SH-SY5Y (cell line): ENCODE measurements at regions not wholly inside any gene's neighbourhood (a gene's known extent, or its start where the extent isn't known, plus 50 kb on each side); places are given as distances from the start of the nearest gene placed in this dataset.

Source experiments
- GATA2 ChIP-seq: IDR thresholded peaks from 2 replicates; pipeline ENCODE4 v1.6.1; 2011; ENCODE audit warnings: mild to moderate bottlenecking, low read depth, low read length
- GATA3 ChIP-seq: IDR thresholded peaks from 2 replicates; pipeline ENCODE4 v1.6.1; 2011; ENCODE audit warnings: low read depth, mild to moderate bottlenecking, low read length, moderate library complexity

DNA sequence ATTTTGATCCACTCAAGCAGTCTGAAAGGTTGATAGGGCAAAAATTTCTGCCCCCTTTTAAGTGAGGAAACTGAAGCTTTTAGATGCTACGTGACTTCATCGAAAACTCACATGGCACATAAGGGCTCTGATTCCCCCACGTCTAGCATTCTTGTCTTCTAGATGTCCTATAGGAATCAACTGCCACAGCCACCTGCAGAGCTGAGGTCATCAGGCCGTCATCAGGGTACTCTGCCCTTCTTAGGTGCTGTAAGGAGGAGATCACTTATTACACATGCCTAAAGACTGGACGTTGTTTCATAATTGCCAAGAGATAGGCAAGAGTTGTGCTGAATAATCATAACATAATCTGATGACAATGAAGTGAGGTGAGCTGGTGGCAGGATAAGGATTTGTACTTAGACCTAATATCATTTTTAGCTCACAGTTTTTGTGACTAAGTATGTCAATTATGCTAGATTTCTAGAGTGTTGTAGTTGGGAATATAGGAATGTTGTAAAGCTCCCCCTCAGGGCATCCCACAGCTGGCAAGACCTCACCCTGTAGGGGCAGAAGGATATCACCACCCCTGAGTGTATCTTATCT, 349.4 kb downstream of the METTL15 start:
- no peak for TF ChIP-seq GATA2
- no peak for TF ChIP-seq GATA3

DNA sequence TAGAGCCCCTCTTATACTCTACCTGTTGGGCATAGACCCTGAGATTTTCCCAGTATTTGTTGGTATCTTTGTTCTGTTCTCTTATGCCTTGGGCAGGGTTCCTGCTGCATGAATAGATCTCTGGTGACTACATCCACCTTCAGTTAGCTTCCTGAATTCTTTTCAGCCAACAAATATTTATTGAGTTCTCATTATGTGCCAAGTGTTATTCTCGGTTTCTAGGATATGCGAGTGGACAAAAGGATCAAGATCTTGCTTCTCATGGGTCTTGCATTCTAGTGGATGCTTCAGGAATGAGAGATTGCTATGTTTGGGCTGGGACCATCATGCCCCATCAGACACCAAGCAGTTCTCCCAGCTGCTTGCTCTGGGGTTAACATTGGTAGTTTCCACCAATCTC, 340.0 kb downstream of the METTL15 start:
- TF ChIP-seq GATA3 = no peak
- TF ChIP-seq GATA2 = no peak

DNA sequence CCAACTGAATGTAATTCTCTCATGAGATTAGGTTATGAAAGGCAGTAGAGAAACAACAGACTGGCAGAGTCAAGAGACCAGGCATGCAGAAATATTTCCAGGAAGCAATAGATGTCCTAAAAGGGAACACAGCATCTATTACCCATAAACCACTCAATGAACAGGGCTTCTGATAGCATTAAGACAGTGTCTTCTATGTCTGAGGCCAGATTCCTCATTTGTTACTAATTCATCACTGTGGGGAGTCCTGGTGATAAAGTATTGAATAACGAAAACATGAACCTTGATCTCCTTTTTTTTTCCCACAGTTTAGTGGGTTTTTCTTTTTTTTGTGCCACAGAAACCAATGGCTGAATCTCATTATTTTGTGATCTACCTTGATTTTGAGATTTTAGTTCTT, 339.0 kb downstream of the METTL15 start:
- no peak for TF ChIP-seq GATA3
- no peak for TF ChIP-seq GATA2

DNA sequence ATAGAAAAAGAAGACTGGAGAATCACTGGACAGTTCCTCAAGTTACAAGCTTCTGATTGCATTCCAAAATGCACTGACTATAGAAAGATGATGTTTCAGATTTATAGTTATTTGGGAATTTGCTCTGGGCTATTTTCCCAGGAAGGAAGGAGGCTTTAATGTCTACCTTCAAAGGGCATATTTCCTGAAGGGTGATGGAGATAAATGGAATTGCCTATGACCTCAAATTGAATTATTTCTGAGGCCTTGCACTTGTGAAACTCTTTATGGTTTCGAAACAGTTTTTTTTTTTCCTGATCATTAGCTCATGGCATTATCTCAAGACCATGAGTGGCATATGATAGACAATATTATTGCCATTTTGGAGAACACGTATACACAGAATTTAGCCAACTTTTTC, 333.9 kb downstream of the METTL15 start:
- TF ChIP-seq GATA3 = no peak

DNA sequence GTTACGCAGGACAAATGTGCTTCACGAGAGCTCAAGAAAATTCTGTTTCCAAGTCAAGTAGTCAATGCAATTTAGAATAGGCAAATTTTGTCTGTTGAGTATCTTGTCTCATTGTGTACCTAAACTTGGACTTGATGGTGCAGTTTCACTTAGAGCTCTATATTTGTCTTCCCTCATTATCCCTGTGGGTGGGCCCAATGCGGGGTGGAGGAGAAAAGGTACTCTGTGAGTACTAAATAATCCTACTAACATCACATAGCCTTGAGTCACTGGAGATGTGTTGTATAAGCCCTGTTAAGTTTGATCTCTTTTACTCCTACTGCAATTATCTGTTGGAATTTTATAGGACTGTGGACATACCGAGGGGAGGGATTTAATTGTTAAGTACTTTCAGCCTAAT, 331.2 kb downstream of the METTL15 start:
- TF ChIP-seq GATA2 (no peak), GATA3 (no peak)

DNA sequence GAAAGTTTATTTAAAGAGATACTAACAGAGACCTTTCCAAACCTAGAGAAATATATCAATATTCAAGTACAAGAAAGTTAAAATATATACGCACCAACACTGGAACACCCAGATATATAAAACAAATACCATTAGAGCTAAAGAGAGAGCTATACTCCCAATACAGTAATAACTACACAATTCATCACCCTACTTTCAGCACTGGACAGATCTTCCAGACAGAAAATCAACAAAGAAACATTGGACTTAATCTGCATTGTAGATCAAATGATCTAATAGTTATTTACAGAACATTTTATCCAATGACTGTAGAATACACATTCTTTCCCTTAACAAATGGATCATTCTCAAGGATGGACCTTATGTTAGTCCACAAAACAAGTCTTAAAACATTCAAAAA, 311.9 kb downstream of the METTL15 start:
- TF ChIP-seq GATA2 = no peak
- TF ChIP-seq GATA3 = no peak

DNA sequence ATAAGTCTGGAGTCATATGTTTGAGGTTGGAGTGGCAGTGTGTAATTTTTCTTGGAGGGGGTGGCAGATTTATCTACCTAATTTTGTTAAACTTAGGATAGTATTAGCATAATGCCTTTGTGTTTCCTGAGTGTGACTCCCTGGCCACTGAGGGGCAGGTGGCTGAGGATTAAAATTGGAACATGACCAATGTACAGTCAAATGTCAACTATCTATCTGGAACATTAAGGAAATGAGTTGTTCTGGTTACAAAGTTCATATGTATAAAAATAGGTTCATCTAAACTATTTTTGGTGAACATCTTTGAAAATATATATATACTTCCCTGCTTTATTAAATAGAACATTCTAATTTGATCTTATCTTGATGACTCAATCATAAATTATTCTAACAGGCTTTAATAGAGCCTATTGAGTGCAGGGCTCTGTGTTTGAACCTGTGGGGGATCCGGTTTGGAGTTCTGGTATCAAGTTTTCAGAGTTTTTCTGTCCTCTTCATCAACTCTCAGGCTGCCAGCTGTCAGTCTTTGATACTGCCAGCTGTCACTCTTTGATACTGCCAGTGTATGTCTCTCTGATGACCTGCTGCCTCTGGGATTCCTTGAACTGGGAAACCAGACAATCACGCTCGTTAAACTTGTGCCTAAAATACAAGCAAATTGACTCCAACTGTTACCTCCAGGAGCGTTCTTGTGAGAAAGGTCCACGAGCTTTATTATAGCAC, 309.6 kb downstream of the METTL15 start:
- TF ChIP-seq GATA2 (no peak), GATA3 (no peak)

DNA sequence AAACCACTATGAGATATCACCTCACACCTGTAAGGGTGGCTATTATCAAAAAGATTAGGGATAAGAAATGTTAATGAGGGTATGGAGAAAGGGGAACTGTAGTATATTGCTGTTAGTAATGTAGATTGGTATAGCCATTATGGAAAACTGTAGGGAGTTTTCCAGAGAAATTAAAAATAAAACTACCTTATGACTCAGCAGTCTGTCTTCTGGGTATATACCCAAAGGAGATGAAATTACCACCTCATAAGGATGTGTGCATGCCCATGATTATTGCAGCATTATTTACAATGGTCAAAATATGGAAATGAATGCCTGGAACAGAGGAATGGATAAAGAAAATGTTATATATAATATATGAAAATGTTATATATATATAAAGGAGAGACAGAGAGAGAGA, 303.8 kb downstream of the METTL15 start:
- TF ChIP-seq GATA2 (no peak), GATA3 (no peak)

DNA sequence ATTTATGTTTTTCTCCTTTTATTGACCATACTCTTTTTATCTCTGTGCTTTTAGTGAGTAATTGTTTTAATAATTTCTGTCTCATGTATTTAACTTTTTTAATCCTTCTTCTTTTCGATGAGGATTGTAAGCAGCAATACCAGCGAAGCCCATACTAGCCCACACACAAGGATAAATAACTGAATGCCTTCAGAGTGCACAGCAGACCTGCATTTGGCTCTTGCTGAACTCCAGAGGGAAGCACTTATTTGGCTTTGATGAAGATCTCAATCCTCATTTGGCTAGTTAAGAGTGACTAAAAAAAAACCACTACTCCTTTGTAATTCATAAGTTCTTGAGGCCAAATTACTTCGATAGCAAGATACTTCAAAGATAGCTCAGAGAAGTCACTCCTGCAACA, 293.3 kb downstream of the METTL15 start:
- TF ChIP-seq GATA2 = no peak
- TF ChIP-seq GATA3 = no peak

DNA sequence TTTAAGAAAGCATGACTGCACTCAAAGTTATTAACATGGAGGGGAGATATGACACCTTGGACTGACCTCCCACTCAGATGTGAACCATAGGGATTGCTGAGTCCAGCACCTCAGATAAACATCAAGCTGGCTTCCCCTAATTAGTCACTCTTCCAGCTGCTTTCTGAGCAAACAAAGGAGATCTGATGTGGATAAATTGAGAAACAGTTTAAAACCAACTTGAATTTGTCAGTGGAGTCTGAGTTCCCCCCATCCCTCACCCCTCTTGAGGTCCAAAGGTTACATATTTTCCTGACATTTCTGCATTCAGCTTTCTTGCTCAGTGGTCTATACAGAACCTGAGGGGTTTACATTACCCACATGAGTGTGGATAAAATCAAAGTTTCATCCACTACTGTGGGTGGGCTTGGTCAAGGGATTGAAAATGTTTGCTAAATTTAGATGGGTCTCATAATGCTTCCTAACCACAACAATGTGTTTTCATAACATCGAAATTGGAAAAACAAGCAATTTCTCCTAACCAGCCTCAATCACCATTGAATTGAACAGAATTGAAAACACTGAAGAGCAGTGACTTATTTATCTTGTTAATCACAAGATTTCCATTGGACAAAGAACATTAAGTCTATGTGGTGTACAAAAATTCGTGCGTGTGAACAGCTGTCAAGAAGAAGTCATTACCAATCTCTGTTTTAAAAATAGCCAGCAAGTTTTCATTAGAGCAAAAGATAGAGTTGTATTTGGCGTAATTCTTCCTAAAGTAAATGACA, 292.3 kb downstream of the METTL15 start:
- TF ChIP-seq GATA2 (no peak), GATA3 (no peak)

DNA sequence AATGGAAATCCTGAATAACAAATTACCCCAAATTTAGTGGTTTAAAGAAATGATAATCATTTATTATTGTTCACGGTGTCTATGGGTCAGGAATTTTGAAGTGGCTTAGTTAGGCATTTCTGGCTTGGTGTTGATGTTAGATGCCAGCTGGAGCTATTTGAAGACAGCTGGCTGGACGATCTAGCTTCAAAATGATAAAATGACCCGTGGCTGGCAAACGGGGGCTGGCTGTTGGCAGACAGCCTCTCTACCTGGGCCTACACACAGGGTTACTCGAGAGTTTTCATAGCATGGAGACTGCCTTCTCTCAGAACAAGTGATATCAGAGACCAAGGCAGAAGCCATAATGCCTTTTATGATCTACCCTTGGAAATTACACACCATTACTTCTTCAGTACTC, 285.2 kb downstream of the METTL15 start:
- no peak for TF ChIP-seq GATA2
- TF ChIP-seq GATA3 = no peak

DNA sequence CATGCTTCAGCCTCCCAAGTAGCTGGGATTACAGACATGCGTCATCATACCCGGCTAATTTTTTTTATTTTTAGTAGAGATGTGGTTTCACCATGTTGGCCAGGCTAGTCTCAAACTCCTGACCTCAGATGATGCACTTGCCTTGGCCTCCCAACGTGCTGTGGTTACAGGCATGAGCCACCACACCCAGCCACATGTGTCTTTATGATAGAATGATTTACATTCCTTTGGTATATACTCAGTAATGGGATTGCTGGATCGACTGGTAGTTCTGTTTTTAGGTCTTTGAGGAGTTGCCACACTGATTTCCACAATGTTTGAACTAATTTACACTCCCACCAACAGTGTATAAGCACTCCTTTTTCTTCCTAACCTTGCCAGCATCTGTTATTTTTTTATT, 276.2 kb downstream of the METTL15 start:
- TF ChIP-seq GATA3 (no peak), GATA2 (no peak)

DNA sequence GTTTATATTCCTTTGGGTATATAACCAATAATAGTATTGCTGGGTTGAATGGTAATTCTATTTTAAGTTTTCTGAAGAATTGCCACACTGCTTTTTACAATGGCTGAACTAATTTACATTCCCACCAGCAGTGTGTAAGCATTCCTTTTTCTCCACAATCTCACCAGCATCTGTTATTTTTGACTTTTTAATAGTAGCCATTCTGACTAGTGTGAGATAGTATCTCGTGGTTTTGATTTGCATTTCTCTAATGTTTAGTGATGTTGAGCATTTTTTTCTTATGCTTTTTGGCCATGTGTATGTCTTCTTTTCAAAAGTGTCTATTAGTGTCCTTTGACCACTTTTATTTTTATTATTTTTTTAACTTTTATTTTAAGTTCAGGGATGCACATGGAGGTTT, 275.3 kb downstream of the METTL15 start:
- no peak for TF ChIP-seq GATA2
- TF ChIP-seq GATA3 = no peak
